ENCODE measurements at regions not wholly inside any gene's neighbourhood (a gene's known extent, or its start where the extent isn't known, plus 50 kb on each side); places are given as distances from the start of the nearest gene placed in this dataset.
"Not testable (repeated sequence)": the region's sequence is repeated elsewhere in the genome, so short reads cannot be mapped to it uniquely, and the experiment has no call there.

GRCh38 chrY:3319988-3320387 is 258.9 kb upstream of the TGIF2LY start:
- not testable (repeated sequence) for DNase-seq (ENCODE audit: low read depth in 2 of 3, low spot score in 2 of 3)

GRCh38 chrY:3367535-3367934 is 211.3 kb upstream of the TGIF2LY start:
- not testable (repeated sequence) for DNase-seq (ENCODE audit: low read depth in 2 of 3, low spot score in 2 of 3)

- not testable (repeated sequence) for DNase-seq (ENCODE audit: low read depth in 2 of 3, low spot score in 2 of 3)
Observed at GRCh38 chrY:3368459-3368858, 210.4 kb upstream of the TGIF2LY start.

- not testable (repeated sequence) for DNase-seq (ENCODE audit: low read depth in 2 of 3, low spot score in 2 of 3)
Observed at GRCh38 chrY:3391508-3391907, 187.4 kb upstream of the TGIF2LY start.

- DNase-seq (ENCODE audit: low read depth in 2 of 3, low spot score in 2 of 3), result not testable (repeated sequence)
Observed at GRCh38 chrY:3404241-3404640, 174.6 kb upstream of the TGIF2LY start.

GRCh38 chrY:3405585-3405984 is 173.3 kb upstream of the TGIF2LY start:
- DNase-seq (ENCODE audit: low read depth in 2 of 3, low spot score in 2 of 3), result peak in 2 of 3 donors; percentile 1 to 25

GRCh38 chrY:3406896-3407452 is 171.9 kb upstream of the TGIF2LY start:
- not testable (repeated sequence) for DNase-seq (ENCODE audit: low read depth in 2 of 3, low spot score in 2 of 3)

GRCh38 chrY:3410322-3410892 is 168.5 kb upstream of the TGIF2LY start:
- DNase-seq (ENCODE audit: low read depth in 2 of 3, low spot score in 2 of 3), result not testable (repeated sequence)
